NCI-H510A treated with DMSO at 0.1 percent for 48 hours (cell line): ENCODE measurements at regions not wholly inside any gene's neighbourhood (a gene's known extent, or its start where the extent isn't known, plus 50 kb on each side); places are given as distances from the start of the nearest gene placed in this dataset.
"Not testable (repeated sequence)": the region's sequence is repeated elsewhere in the genome, so short reads cannot be mapped to it uniquely, and the experiment has no call there.

ENCODE experiments used
- DNase-seq: peaks from one replicate; lab custom pipeline; 2025; lab: John Stamatoyannopoulos, UW

DNA sequence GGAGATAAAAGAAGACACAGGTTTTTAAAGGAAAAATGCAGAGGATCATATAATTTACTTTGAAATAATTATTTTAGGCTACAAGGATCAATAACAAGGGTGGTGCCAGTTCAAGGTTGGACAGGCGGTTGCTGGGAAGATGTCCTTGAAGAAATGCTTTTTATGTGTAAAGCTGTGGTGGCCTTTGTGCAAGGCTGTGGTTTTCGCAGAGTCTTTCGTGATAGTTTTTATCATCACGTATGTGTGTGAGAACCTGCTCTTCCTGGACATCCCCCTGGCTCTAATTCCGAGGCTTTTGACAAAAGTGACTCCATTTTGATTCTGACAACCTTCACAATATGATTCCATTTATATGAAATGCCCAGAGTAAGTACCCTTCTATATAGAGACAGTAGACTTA, 85.8 kb upstream of the COG2 start:
- DNase-seq: no peak

DNA sequence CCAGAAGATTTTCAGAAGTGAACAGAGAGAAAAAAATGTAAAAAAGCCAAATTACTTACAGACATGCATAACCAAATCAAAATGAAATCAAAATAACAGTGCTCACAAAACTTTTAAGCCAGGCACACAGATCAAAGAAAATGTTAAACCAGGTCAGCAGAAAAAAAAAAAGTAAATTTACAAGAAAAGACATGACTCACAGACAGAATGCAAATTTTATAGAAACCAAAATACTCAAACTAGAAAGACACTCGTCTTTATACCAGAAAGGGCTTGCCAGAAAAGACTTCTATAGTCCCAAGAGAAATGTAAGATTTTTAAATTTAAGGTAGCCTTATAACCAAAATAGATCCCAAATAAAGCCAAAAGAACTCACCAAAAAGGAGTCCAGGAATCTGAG, 86.5 kb upstream of the COG2 start:
- no peak for DNase-seq

DNA sequence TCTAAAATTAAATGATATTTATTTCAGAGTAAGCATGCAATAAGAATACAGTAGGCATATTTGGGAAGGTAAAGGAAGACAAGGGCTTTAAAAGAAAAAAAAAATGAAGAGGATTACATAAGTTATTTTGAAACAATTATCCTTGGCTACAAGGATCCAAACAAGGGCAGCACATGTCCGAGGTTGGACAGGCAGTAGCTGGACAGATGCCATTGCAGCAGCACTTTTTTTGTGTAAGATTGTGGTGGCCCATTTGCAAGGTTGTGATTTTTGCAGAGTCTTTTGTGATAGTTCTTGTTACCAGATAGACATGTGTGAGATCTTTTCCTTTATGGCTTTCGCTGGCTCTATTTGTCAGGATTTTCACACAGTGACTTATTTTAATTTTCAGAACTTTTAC, 89.4 kb upstream of the COG2 start:
- no peak for DNase-seq

DNA sequence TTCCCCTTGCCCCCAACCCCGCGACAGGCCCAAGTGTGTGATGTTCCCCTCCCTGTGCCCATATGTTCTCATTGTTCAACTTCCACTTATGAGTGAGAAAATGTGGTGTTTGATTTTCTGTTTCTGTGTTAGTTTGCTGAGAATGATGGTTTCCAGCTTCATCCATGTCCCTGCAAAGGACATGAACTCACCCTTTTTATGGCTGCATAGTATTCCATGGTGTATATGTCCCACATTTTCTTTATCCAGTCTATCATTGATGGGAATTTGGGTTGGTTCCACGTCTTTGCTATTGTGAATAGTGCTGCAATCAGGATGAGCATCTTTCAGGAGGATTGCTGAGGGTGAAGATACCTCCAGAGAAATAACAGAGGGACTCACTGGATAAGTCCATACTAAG, 91.3 kb upstream of the COG2 start:
- not testable (repeated sequence) for DNase-seq

DNA sequence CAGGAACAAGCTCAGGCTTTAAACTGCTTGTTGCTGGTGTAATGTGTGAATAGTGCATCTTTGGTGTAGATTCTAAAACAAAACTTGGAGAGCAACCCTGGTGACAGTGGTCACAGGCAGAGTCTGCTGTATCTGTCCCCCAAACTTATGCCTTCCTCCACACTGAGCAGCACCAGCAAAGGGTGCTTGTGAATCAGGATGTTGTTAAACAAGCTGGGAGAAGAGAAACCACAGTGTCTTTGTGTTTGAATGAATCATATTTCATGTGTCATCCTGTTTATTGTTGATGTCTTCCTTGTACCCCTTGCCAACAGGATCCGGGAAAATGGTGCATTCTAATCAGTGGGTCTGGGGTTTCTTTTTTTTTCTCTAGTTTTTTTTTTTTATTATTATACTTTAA, 91.9 kb upstream of the COG2 start:
- DNase-seq: no peak

DNA sequence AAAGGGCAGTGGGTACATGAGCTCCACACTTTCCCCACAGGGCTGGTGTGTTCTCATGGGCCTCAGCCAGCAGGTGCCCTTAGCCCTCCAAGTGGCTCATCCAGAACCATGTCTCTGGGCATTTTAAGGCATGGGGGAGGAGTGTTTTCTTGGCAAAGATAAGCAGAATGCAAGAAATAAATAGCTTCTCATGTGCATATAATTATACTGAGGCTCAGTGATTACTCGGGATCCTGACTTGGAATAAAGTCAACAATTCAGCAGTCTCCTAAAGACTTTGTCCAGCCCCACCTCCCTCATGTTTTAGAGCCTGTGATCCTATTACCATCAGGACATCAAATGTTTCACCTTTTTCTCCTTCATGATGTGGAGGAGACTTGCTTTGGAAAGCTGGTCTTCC, 92.7 kb upstream of the COG2 start:
- DNase-seq: no peak

DNA sequence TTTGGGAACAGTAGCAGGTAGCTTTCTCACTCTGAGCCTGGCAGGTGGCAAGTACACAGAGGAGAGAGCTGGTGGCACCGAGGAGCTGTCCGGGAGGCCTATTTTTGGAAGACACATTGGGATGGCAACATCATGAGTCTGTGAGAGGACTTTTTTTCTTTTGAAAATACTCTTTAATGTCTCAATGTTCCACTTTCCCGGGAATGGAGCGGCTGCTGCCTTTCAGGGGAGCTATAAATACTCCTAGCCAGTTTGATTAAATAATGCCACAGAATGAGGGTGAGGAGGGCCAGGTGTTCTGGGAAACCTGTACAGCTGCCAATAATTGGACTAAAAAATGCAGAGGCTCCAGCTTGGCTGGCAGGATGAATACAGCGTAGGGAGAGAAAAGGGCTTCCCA, 93.3 kb upstream of the COG2 start:
- peak; percentile 43 for DNase-seq

DNA sequence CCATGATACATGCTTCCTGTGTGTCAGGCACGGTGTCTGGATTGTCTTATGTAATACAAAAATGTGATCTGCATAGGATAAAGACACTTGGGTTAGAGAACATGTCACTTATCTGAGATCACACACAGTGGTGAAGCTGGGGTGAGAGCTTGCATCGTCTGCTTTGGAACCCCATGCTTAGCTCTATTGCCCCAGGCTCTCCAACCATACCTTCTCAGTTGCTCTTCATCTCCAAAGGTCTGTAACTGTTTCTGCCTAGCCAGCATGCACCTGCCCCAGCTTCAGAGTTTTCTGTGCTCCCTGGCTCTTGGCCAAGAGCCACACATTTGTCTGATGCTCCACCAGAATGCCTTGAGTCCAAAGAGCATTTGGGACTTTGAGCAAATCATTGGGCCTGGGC, 93.9 kb upstream of the COG2 start:
- peak; percentile 45 for DNase-seq

DNA sequence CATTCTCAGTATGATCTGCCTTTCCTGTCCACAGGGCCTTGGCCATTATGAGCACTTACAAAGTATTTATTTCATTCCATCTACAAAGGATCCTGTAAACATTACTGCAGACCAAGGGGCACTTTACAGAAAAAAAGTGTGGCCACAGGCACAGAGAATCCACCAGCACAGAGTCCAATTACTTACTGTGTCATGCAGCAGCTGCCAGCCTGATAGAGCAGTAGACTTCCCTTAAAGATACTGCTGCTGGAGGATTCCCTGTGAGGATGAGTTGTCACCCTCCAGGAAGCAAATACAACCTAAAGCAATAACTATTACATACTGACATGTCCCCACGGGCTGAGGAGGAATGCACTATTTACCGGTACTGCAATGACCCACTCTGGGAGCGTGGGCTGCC, 97.1 kb upstream of the COG2 start:
- DNase-seq: no peak

DNA sequence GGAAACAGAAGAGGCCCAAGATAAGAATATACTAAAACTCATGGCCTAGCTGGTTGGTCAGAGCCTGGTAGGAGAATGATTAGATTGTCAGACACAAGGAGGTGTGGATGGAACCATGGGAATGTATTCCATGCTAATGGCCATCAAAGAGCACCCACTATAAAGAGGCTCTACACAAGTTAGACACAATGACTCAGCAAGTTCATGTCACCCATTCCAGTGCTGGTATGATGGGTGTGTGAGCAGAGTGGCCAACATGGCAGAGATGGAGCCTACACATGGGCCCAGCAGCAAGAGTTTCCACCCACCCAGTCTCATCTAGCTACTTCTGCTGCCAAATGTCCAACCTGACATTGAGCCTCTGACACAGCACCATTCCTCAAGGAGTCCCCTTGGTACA, 97.5 kb upstream of the COG2 start:
- DNase-seq: no peak

DNA sequence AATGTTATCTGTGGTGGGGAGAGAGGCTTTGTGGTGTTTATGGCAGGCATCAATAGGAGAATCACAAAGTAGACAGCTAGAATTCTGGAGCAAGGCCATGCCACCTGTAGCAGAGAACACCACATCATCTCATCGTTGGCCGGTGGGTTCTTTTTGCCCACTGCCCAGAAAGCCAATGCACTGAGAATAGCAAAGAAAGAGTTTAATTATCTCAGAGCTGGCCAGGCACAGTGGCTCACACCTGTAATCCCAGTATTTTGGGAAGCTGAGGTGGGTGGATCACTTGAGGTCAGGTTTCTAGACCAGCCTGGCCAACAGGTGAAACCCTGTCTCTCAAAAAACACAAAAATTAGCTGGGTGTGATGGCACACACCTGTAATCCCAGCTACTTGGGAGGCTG, 99.2 kb upstream of the COG2 start:
- DNase-seq: no peak

DNA sequence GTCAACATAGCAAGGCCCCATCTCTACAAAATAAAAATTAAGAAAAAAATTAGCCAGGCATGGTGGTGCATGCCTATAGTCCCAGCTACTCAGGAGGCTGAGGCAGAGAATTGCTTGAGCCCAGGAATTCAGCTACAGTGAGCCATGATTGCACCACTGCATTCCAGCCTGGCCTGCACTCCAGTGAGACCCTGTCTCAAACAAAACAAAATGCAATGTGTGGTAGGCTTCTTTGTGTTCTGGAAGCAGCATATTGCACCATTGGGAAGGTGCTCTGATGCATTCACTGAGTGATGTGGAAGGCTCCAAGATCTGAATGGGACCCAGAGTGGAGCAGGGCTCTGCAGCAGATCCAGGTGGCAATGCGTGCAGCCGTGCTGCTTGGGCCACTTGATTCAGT, 99.6 kb upstream of the COG2 start:
- no peak for DNase-seq

DNA sequence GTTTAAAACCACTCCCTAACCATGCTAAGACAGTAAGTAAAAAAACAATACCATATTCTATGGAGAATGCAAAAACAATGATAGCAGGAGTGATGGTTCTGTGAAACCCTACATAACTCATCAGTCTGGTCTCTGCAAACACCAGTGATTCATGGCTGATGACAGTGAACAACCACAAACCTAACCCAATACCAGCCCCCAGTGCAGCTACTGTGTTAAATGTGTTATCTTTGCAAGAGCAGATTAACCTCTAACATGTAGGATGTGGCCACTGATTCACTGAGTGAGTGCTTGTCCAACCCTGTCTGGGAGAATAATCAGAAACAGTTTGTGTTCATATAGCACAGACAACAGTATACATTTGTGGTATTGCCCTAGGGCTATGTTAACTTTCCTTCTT, 100.2 kb upstream of the COG2 start:
- DNase-seq: no peak

DNA sequence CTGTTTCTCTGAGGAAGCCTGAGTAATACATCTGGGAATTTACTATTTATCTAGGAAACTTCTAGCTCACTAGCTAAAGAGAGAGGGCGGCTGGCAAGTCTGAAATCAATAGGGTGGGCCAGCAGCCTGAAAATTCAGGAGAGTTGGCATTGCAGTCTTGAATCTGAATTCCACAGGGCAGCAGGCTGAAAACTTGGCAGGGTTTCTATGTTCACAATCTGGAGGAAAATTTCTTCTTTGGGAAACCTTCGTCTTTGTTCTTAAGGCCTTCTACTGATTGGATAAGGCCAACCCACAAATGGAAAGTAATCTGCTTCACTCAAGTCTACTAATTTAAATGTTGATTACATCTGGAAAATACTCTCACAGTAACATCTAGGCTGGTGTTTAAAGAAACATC, 101.0 kb upstream of the COG2 start:
- DNase-seq: no peak

DNA sequence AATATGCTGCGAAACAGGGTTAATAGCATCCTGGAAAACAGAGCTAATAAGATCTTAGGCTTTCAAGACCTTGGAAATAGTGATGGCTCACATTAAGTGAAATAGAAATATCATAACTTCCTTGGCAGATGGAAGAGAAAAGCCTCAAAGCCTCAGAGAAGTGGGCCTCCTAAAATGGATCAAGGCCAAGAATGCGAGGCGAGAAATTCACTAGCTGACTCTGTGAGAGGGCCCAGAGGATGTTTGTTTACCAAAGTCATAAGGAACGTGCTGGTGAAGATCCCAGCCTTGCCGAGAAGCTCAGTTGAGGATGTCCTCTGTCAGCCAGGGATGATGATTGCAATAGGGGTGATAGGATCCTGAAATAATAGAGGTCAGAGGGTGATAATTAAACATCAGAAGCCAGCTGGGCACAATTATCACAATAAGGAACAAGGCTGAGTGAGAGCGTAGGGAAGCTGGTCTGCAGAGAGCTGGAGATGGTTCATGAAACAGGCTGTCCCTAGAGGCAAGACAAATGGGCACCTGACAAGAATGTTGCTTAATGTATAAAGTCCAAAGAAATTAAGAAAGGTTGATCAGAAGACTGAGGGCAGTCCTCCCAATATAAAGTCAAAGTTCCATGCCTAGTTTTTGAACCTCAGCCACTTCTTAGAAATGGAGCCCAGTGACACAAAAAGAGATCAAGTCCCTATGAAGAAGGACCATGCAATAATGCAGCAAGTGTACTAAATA, 101.7 kb upstream of the COG2 start:
- DNase-seq: no peak

DNA sequence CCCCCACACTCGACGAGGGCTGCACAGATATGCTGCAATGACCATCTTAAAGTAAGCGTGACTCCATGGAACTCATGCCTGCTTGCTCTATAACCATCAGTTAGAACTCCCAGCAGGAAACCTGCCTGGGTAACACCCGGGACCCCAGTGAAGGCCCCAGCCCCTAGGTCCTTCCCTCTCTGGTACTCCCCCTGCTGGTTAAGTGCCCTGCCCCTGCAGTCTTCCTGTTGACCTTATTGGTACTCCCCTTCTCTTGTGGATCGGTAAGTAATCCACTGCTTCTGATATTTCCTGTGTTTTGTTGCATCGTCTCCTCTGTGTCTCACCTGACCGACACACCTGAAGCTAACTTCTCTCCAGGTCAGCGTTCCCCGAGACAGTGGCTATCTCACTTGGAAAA, 104.8 kb upstream of the COG2 start:
- DNase-seq: no peak

DNA sequence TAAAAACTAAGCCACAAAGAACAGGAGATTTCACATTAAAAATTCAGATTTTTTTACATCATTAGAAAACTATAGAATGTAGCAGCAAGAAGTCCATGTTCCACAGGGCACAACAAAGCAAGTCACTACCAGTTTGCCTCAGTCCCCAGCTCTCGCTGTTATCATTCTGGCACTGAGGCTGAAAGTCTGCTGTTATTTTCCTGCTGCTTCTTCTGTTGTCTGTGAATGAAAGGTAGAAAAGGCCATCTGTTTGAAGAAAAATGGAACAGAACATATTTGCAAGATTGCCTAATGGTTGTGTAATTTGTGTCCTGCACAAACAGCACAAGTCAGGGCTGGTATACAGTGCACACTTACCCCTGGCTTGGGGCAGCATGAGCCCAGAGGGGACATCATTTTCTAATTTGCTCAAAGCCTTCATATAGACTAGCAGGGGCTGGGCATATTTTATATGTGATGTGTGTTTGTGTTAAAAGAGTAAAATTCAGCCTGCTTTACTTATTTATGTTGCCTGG, 105.6 kb upstream of the COG2 start:
- no peak for DNase-seq

DNA sequence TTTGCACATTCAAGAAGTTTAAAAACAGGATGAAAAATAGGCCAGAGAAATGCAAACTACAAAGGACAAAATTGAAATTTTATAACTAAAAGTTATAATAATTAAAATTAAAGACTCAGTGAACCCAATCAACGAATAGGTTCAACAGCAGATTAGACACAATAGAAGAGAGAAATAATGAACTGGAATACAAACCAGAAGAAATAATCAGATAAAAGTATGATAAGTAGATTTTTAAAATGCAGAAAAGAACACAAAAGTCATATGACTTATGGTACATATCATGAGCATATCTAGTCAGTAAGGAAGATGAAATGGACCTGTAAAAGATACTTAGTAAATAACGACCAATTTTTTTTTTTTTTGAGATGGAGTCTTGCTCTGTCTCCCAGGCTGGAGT, 108.1 kb upstream of the COG2 start:
- DNase-seq: no peak

DNA sequence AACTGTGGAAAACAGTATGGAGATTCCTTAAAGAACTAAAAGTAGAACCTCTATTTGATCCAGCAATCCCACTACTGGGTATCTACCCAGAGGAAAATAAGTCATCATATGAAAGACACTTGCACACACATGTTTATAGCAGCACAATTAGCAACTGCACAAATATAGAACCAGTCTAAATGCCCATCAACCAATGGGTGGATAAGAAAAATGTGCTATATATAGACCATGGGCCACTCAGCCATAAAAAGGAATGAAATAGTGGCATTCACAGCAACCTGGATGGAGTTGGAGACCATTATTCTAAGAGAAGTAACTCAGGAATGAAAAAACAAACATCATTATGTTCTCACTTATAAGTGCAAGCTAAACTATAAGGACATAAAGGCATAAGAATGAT, 105.0 kb upstream of the PGBD5 start:
- no peak for DNase-seq

DNA sequence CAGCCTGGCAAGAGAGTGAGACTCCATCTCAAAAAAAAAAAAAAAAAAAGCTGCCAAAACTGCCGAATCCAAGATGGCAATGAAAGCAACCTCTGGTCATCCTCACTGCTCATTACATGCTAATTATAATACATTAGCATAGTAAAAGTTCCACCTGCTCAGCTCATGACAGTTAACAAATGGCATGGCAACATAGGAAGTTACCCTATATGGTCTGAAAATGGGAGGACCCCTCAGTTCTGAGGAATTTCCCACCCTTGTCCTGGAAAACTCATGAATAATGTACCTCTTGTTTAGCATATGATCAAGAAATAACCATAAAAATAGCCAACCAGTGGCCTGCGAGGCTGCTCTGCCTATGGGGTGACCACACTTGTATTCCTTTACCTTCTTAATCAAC, 93.1 kb upstream of the PGBD5 start:
- no peak for DNase-seq

DNA sequence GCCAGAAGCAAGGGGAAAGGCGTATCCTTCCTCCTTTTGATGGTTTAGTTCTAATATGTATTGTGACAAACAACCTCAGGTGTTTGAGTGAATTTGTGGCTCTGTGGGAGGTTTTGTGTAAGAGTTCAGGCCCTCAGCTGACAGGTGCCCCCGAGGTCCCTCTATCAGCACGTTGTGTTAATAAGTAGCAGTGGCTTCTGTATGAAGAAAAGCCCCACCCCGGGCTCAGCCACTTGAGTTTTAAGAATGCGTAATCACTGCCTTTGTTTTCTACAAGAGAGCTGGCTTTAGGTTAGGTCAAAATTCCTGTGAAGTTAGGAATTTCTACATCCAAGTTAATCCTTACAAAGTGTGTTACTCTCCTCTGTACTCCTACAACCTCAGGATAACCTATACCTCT, 92.4 kb upstream of the PGBD5 start:
- DNase-seq: no peak

DNA sequence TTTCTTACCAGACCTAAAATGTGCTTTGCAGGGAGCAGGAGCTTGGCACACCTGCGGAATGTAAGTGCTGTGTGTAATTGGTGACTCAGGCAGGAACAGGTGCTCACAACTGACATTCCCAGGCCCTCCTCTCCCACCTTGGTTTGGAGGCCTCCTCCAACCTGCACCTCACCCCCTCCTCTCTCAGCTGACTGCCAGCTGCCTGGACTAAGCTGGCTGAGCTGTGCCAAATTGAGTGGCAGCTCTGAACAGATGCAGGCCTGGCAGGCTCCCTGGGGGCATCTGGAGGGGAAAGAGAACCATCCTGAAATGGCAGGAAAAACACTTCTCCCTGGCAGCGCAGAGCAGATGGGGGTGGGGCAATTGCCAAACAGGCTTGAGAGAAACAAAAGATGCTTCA, 91.7 kb upstream of the PGBD5 start:
- peak; percentile 29 for DNase-seq

DNA sequence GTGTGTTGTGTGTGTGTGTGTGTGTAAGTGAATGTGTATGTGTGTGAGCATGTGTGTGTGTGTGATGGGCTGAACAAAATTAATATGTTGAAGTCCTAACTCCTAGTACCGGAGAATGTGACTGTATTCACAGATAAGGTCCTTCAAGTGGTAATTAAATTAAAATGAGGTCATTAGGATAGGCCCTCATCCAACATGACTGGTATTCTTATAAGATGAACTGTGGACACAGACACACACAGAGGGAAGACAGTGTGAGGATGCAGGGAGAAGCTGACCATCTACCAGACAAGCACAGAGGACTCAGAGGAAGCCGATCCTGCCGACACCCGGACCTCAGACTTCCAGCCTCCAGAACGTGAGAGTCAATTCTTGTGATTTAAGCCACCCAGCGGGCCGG, 91.2 kb upstream of the PGBD5 start:
- no peak for DNase-seq

DNA sequence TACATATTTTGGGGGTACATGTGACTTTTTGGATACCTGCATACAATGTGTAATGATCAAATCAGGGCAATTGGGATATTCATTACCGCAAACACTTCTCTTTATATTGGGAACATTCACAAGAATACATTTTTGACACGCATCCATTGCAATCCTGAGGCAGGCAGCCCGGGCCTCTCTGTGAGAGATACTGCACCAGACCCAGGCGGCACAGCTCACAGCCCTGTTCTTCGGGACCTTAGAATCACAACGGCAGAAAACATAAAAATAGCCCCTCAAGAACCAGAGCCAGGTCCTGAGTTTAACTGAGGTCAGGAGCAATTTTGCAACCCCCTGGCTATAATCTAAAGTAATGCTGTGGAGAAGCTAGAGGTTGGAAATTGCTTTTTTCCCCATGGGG, 90.8 kb upstream of the PGBD5 start:
- no peak for DNase-seq
